GM12875 (cell line): ENCODE measurements at regions not wholly inside any gene's neighbourhood (a gene's known extent, or its start where the extent isn't known, plus 50 kb on each side); places are given as distances from the start of the nearest gene placed in this dataset.

Experiments
- H3K4me3 ChIP-seq: one replicate; pipeline ENCODE4 v1.5.1; 2011; ENCODE audit warnings: low read depth, low read length, control low read depth
- CTCF ChIP-seq: IDR thresholded peaks from 2 replicates; pipeline ENCODE4 v1.5.1; 2011; ENCODE audit warnings: low read depth, mild to moderate bottlenecking, control low read depth, inconsistent platforms, low read length, moderate library complexity, borderline replicate concordance; ENCODE audit not compliant: insufficient read depth

DNA sequence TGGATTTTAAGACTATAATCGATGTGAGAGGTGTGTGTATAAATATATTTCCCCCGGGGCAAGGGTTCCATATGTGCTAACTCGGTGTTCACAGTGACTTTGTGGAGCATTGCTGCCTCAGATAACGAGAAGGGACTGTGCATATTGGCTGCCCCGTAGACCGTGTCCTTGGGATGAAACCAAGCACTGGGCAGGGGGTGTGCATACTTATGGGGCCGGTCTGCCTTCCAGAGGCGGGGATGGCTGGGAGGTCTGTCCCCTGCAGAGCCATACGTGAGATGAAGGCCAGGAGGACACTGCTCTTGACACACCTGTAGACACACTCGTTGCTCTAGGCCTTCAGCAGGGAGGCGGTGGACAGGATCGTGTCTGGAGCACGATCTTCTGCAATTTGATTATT lies 56.0 kb upstream of the ZNF354A start:
- TF ChIP-seq CTCF = no peak

GRCh38 chr5:178785999-178786398 lies 55.5 kb upstream of the ZNF354A start:
- no peak for TF ChIP-seq CTCF
- H3K4me3 ChIP-seq = no peak overlapping the region

More for the DNA sequence above, 56.0 kb upstream of the ZNF354A start:
- no peak overlapping the region for H3K4me3 ChIP-seq

GRCh38 chr5:178784391-178784790 lies 53.9 kb upstream of the ZNF354A start:
- TF ChIP-seq CTCF = no peak
- no peak overlapping the region for H3K4me3 ChIP-seq

GRCh38 chr5:178781936-178782335 lies 51.5 kb upstream of the ZNF354A start:
- no peak for TF ChIP-seq CTCF
- no peak overlapping the region for H3K4me3 ChIP-seq

- no peak overlapping the region for H3K4me3 ChIP-seq
- TF ChIP-seq CTCF = no peak
These were observed 50.4 kb upstream of the ZNF354A start for GRCh38 chr5:178780581-178781498.
